Ureter (tissue), 1 donor: ENCODE measurements at regions not wholly inside any gene's neighbourhood (a gene's known extent, or its start where the extent isn't known, plus 50 kb on each side); places are given as distances from the start of the nearest gene placed in this dataset.
"Not testable (repeated sequence)": the region's sequence is repeated elsewhere in the genome, so short reads cannot be mapped to it uniquely, and the experiment has no call there.

Experiments
- DNase-seq: peaks from one replicate; pipeline ENCODE4 v3.0.0-alpha.2; 2020; ENCODE audit warnings: low spot score
- donor health status: DM: yes; HTN: yes; CAD: no.

GRCh38 chr5:92937396-92937795, 643.6 kb downstream of the NR2F1-AS1 start:
- not testable (repeated sequence) for DNase-seq

- no peak for DNase-seq
Observed at GRCh38 chr5:92930057-92930456, 651.0 kb downstream of the NR2F1-AS1 start.

GRCh38 chr5:92927291-92927778, 653.7 kb downstream of the NR2F1-AS1 start:
- no peak for DNase-seq

GRCh38 chr5:92923885-92924284, 657.1 kb downstream of the NR2F1-AS1 start:
- no peak for DNase-seq

- DNase-seq, result no peak
Observed at GRCh38 chr5:92922231-92922967, 658.6 kb downstream of the NR2F1-AS1 start.

- no peak for DNase-seq
Observed at GRCh38 chr5:92917044-92917443, 664.0 kb downstream of the NR2F1-AS1 start.

GRCh38 chr5:92916036-92916435, 665.0 kb downstream of the NR2F1-AS1 start:
- no peak for DNase-seq

GRCh38 chr5:92912283-92912682, 668.7 kb downstream of the NR2F1-AS1 start:
- DNase-seq, result no peak

GRCh38 chr5:92911851-92912250, 669.2 kb downstream of the NR2F1-AS1 start:
- no peak for DNase-seq

GRCh38 chr5:92911293-92911692, 669.7 kb downstream of the NR2F1-AS1 start:
- DNase-seq, result no peak

GRCh38 chr5:92909602-92909962, 671.4 kb downstream of the NR2F1-AS1 start:
- no peak for DNase-seq

GRCh38 chr5:92908952-92909601, 671.9 kb downstream of the NR2F1-AS1 start:
- no peak for DNase-seq

GRCh38 chr5:92907938-92908606, 672.9 kb downstream of the NR2F1-AS1 start:
- no peak for DNase-seq

- no peak for DNase-seq
Observed at GRCh38 chr5:92906798-92907376, 674.1 kb downstream of the NR2F1-AS1 start.

GRCh38 chr5:92904021-92904420, 677.0 kb downstream of the NR2F1-AS1 start:
- DNase-seq, result no peak

- no peak for DNase-seq
Observed at GRCh38 chr5:92899611-92900010, 681.4 kb downstream of the NR2F1-AS1 start.

- DNase-seq, result no peak
Observed at GRCh38 chr5:92896722-92897121, 684.3 kb downstream of the NR2F1-AS1 start.

GRCh38 chr5:92890841-92891244, 690.2 kb downstream of the NR2F1-AS1 start:
- DNase-seq, result no peak

- DNase-seq, result no peak
Observed at GRCh38 chr5:92889140-92889539, 691.9 kb downstream of the NR2F1-AS1 start.

GRCh38 chr5:92887254-92887653, 693.8 kb downstream of the NR2F1-AS1 start:
- no peak for DNase-seq

GRCh38 chr5:92886751-92887150, 694.3 kb downstream of the NR2F1-AS1 start:
- DNase-seq, result no peak

GRCh38 chr5:92885950-92886349, 695.1 kb downstream of the NR2F1-AS1 start:
- no peak for DNase-seq
